ENCODE measurements at regions not wholly inside any gene's neighbourhood (a gene's known extent, or its start where the extent isn't known, plus 50 kb on each side); places are given as distances from the start of the nearest gene placed in this dataset.

GRCh38 chr2:145849466-145849865, 1329.5 kb upstream of the ZEB2 start:
- no peak for DNase-seq (ENCODE audit: low read depth)
- no peak overlapping the region for H3K4me3 ChIP-seq (ENCODE audit: control insufficient read depth, low read depth, low read length)
- TF ChIP-seq CTCF (IDR thresholded peaks at IDR 0.05; ENCODE audit: control insufficient read depth, insufficient read depth, low read depth, low read length, missing control alignments) = no peak

- TF ChIP-seq CTCF (IDR thresholded peaks at IDR 0.05; ENCODE audit: control insufficient read depth, insufficient read depth, low read depth, low read length, missing control alignments) = no peak
- H3K4me3 ChIP-seq (ENCODE audit: control insufficient read depth, low read depth, low read length) = no peak overlapping the region
- DNase-seq (ENCODE audit: low read depth) = no peak
Observed at GRCh38 chr2:145846982-145847381, 1327.1 kb upstream of the ZEB2 start.

GRCh38 chr2:145845923-145846322, 1326.0 kb upstream of the ZEB2 start:
- no peak for TF ChIP-seq CTCF (IDR thresholded peaks at IDR 0.05; ENCODE audit: control insufficient read depth, insufficient read depth, low read depth, low read length, missing control alignments)
- no peak for DNase-seq (ENCODE audit: low read depth)
- no peak overlapping the region for H3K4me3 ChIP-seq (ENCODE audit: control insufficient read depth, low read depth, low read length)

GRCh38 chr2:145845207-145845894, 1325.4 kb upstream of the ZEB2 start:
- DNase-seq (ENCODE audit: low read depth) = no peak
- H3K4me3 ChIP-seq (ENCODE audit: control insufficient read depth, low read depth, low read length) = no peak overlapping the region
- TF ChIP-seq CTCF (IDR thresholded peaks at IDR 0.05; ENCODE audit: control insufficient read depth, insufficient read depth, low read depth, low read length, missing control alignments) = no peak

GRCh38 chr2:145841973-145842372, 1322.1 kb upstream of the ZEB2 start:
- no peak for DNase-seq (ENCODE audit: low read depth)
- TF ChIP-seq CTCF (IDR thresholded peaks at IDR 0.05; ENCODE audit: control insufficient read depth, insufficient read depth, low read depth, low read length, missing control alignments) = no peak
- H3K4me3 ChIP-seq (ENCODE audit: control insufficient read depth, low read depth, low read length) = no peak overlapping the region

- no peak overlapping the region for H3K4me3 ChIP-seq (ENCODE audit: control insufficient read depth, low read depth, low read length)
- TF ChIP-seq CTCF (IDR thresholded peaks at IDR 0.05; ENCODE audit: control insufficient read depth, insufficient read depth, low read depth, low read length, missing control alignments) = no peak
- DNase-seq (ENCODE audit: low read depth) = no peak
Observed at GRCh38 chr2:145836986-145837385, 1317.1 kb upstream of the ZEB2 start.
